ENCODE measurements at regions not wholly inside any gene's neighbourhood (a gene's known extent, or its start where the extent isn't known, plus 50 kb on each side); places are given as distances from the start of the nearest gene placed in this dataset.

DNA sequence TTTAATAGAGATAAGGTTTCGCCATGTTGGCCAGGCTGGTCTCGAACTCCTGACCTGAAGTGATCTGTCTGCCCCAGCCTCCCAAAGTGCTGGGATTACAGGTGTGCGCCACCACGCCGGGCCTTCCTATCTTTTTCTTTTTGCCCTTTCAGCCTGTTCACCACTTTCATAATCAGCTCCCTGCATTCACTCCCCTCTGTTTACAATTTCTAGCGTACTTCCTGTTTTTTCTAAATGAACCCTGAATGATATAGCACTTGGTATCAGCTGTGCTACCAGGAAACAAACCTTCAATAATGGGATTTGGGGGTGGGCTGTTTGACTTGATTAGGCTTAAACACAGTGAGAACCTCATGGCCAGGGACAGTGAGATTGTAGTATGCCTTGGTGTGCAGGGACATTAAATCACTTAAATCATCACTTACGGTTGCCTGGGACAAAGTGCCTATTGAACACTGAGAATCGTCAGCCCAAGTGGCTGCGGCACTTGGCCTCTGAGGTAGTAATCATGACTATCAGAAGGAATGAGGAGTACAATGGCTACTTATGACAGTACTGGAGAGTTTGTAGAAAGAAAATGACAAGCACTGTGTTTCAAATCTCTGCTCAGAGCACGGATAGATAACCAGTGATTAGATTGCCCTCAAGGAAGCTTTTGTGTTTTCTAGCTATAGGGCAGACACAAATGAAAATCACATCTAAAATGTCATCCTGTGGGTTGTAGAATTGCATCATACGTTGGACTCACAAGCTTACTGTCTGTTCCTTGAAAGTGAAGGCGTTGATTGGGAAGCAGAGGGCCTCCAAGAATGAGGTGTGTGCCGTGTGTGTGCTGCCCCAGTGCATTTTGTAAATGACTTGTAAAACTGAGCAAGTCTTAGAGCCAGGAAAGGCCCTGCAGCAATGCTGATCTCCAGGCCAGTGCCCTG is 661.8 kb downstream of the MATN1 start:
- TF ChIP-seq, protein P1, sequence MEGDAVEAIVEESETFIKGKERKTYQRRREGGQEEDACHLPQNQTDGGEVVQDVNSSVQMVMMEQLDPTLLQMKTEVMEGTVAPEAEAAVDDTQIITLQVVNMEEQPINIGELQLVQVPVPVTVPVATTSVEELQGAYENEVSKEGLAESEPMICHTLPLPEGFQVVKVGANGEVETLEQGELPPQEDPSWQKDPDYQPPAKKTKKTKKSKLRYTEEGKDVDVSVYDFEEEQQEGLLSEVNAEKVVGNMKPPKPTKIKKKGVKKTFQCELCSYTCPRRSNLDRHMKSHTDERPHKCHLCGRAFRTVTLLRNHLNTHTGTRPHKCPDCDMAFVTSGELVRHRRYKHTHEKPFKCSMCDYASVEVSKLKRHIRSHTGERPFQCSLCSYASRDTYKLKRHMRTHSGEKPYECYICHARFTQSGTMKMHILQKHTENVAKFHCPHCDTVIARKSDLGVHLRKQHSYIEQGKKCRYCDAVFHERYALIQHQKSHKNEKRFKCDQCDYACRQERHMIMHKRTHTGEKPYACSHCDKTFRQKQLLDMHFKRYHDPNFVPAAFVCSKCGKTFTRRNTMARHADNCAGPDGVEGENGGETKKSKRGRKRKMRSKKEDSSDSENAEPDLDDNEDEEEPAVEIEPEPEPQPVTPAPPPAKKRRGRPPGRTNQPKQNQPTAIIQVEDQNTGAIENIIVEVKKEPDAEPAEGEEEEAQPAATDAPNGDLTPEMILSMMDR (IDR thresholded peaks at IDR 0.05; ENCODE audit: low read depth, low read length), result no peak
- TF ChIP-seq POLR2A (IDR thresholded peaks at IDR 0.05; ENCODE audit: extremely low read depth, insufficient read length), result no peak
- no peak for TF ChIP-seq MYC (IDR thresholded peaks at IDR 0.05; ENCODE audit: low read depth, low read length)

Measured in NB4 (cell line).